Ovary (tissue), 7 donors: ENCODE measurements at regions not wholly inside any gene's neighbourhood (a gene's known extent, or its start where the extent isn't known, plus 50 kb on each side); places are given as distances from the start of the nearest gene placed in this dataset.

Experiments
- DNase-seq, 5 donors: peaks; one replicate each; pipeline ENCODE4 v3.0.0-alpha.2; 2019 to 2020
- H3K27ac ChIP-seq, 2 donors: fragments of 200-600 bp; one replicate each; pipeline versions ENCODE4 v1.5.1 to v1.8.0; 2019 to 2022
- H3K27me3 ChIP-seq: fragments of 200-600 bp; one replicate; pipeline ENCODE4 v1.8.0; 2022
- H3K36me3 ChIP-seq: fragments of 200-600 bp; sonication (generic); one replicate; pipeline ENCODE4 v1.5.1; 2019
- H3K4me1 ChIP-seq: one replicate; pipeline ENCODE4 v1.8.1; 2013; ENCODE audit warnings: mild to moderate bottlenecking, moderate library complexity; ENCODE audit not compliant: insufficient read depth
- H3K4me3 ChIP-seq: fragments of 200-600 bp; sonication (generic); one replicate; pipeline ENCODE4 v1.5.1; 2017
- H3K9me3 ChIP-seq, 2 donors: fragments of 200-600 bp in 1 of 2; sonication (generic) in 1 of 2; one replicate each; pipeline versions ENCODE4 v1.5.1 to v1.8.1; 2013 to 2019; ENCODE audit warnings: mild to moderate bottlenecking in 1 of 2, moderate library complexity in 1 of 2
- EP300 ChIP-seq: sonication (generic); formaldehyde crosslinking; IDR thresholded peaks from one replicate; pipeline ENCODE4 v1.6.1; 2017; ENCODE audit warnings: antibody characterized with exemption
- POLR2A ChIP-seq: fragments of 450-650 bp; IDR thresholded peaks from one replicate; pipeline ENCODE4 v1.6.1; 2017; ENCODE audit warnings: antibody characterized with exemption, mild to moderate bottlenecking, moderate library complexity
- WGBS, 3 donors: extraction: QIAGEN DNeasy Blood & Tissue Kit in 1 of 3; methylation state at CpG; one replicate each; pipeline versions ENCODE4 v1.1.5 to v1.1.7; 2013 to 2017; 5-methylcytosine and 5-hydroxymethylcytosine counted together
- intact Hi-C, 4 donors: fragments of 100-400 bp; cut with DNase I; formaldehyde crosslinking; loops; one replicate each; pipeline versions ENCODE4 v1.11.0 to v1.15.1; 2022 to 2023
- TF ChIP-seq, protein P1 (sequence below), 3 donors: fragments of 450-650 bp in 2 of 3; fragments of 200-600 bp in 1 of 3; IDR thresholded peaks; one replicate each; pipeline versions ENCODE4 v1.5.1 to v1.8.0; 2016 to 2022; ENCODE audit warnings: antibody characterized with exemption in 3 of 3, mild to moderate bottlenecking in 1 of 3
- donor health status: DM: no; HTN: no; CAD: no; lungs with moderate emphysema.
- donor health status: DM: no; HTN: no; CAD: no.
- donor health status: Bipolar disorder and iron deficiency.
- donor health status: DM: no; HTN: no; CAD: no.
- donor health status: DM: yes; HTN: yes; CAD: no.

DNA sequence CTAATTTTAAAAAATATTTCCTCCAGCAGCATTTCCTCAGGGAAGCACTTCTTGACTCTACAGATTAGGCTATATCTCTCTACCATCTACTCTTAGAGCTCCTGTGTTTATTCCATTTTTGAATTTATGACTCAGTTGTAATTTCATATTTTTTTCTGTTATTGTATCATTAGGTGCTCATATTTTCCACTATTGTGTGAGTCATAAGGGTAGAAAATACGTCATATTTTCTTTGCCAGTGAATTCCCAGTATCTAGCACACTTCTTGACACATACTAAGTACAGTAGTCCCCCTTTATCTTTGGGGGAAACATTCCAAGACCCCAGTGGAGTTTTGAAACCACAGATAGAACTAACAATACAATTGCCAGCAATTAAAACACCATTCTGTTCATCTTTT, 431.2 kb downstream of the GASK1B start:
- intact Hi-C loops = no loop called here
- TF ChIP-seq POLR2A = no peak
- TF ChIP-seq, protein P1, sequence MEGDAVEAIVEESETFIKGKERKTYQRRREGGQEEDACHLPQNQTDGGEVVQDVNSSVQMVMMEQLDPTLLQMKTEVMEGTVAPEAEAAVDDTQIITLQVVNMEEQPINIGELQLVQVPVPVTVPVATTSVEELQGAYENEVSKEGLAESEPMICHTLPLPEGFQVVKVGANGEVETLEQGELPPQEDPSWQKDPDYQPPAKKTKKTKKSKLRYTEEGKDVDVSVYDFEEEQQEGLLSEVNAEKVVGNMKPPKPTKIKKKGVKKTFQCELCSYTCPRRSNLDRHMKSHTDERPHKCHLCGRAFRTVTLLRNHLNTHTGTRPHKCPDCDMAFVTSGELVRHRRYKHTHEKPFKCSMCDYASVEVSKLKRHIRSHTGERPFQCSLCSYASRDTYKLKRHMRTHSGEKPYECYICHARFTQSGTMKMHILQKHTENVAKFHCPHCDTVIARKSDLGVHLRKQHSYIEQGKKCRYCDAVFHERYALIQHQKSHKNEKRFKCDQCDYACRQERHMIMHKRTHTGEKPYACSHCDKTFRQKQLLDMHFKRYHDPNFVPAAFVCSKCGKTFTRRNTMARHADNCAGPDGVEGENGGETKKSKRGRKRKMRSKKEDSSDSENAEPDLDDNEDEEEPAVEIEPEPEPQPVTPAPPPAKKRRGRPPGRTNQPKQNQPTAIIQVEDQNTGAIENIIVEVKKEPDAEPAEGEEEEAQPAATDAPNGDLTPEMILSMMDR (IDR thresholded peaks at IDR 0.05) = no peak
- TF ChIP-seq EP300 = no peak
- Histone ChIP-seq H3K4me1 (no peaks in the 10 kb centered on the region), H3K9me3 (no peaks in the 10 kb centered on the region), H3K27ac (no peak overlapping the region), H3K36me3 (no peaks in the 10 kb centered on the region), H3K27me3 (no peaks in the 10 kb centered on the region), H3K4me3 (no peak overlapping the region)
- DNase-seq = no peak
- 53 to 60% (median 57%) methylated on average over 1 of the region's 1 CpG for WGBS, 3 donors

GRCh38 chr4:157739242-157739641, 433.6 kb downstream of the GASK1B start:
- WGBS, 3 donors = 45 to 48% (median 45%) methylated on average over 2 of the region's 2 CpGs
- no peaks in the 10 kb centered on the region for H3K36me3 ChIP-seq
- intact Hi-C loops = no loop called here
- TF ChIP-seq, protein P1 (IDR thresholded peaks at IDR 0.05) = no peak
- TF ChIP-seq POLR2A (no peak), EP300 (no peak)
- no peaks in the 10 kb centered on the region for H3K9me3 ChIP-seq
- no peak overlapping the region for H3K27ac ChIP-seq
- no peaks in the 10 kb centered on the region for H3K4me1 ChIP-seq
- no peaks in the 10 kb centered on the region for H3K27me3 ChIP-seq
- H3K4me3 ChIP-seq = no peak overlapping the region
- no peak for DNase-seq

DNA sequence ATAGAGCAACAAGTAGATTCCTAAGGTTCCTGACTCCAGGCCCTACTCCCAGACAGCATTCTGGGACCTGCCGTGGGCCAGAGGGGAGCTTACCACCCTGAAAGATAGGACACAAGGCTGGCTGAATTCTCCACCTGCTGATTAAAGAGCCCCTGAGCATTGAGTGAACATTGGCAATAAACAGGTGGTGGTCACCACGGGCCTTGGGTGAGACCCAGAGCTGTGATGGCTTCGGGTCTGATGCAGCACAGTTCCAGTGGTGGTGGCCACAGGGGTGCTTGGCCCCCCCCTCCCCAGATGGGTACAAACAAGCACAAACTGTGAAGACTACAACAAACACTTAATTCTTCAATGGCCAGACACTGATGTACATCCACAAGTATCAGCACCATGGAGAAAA, 444.6 kb downstream of the GASK1B start:
- no peak for TF ChIP-seq POLR2A
- TF ChIP-seq, protein P1 (IDR thresholded peaks at IDR 0.05) = no peak
- no peak for TF ChIP-seq EP300
- Histone ChIP-seq H3K27me3 (no peaks in the 10 kb centered on the region), H3K27ac (no peak overlapping the region), H3K36me3 (no peaks in the 10 kb centered on the region), H3K4me1 (no peaks in the 10 kb centered on the region), H3K9me3 (no peaks in the 10 kb centered on the region), H3K4me3 (no peak overlapping the region)
- intact Hi-C loops = no loop called here
- no peak for DNase-seq
- 90 to 92% (median 90%) methylated on average over 3 of the region's 3 CpGs for WGBS, 3 donors

- DNase-seq = no peak
- 65 to 84% (median 73%) methylated on average over 2 of the region's 2 CpGs for WGBS, 3 donors
- Histone ChIP-seq H3K27ac (no peak overlapping the region), H3K9me3 (no peaks in the 10 kb centered on the region), H3K27me3 (no peaks in the 10 kb centered on the region), H3K4me3 (no peak overlapping the region), H3K36me3 (no peaks in the 10 kb centered on the region), H3K4me1 (no peaks in the 10 kb centered on the region)
- TF ChIP-seq POLR2A = no peak
- TF ChIP-seq, protein P1 (IDR thresholded peaks at IDR 0.05) = no peak
- no peak for TF ChIP-seq EP300
- intact Hi-C loops = no loop called here
Measured at GRCh38 chr4:157727163-157727562, 445.7 kb downstream of the GASK1B start.

DNA sequence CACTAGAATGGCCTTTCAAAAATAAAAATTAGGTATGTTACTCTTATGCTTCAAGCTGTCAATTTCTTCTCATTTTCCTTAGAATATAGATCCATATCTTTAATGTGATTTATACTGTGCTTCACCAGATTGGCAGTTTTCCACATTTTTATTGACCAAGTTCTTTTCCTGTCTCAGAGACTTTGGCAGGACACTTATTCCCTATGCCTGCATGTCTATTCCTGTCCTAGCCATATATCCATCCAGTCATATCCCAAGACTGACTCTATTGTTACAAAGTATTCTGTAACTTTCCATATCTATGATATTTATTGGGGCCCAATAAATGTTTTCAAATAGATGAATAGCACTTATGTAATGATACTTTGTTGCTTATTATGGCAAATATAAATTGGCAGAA, 450.7 kb downstream of the GASK1B start:
- Histone ChIP-seq H3K4me1 (no peaks in the 10 kb centered on the region), H3K36me3 (no peaks in the 10 kb centered on the region), H3K4me3 (no peak overlapping the region), H3K9me3 (no peaks in the 10 kb centered on the region), H3K27me3 (no peaks in the 10 kb centered on the region), H3K27ac (no peak overlapping the region)
- TF ChIP-seq POLR2A = no peak
- TF ChIP-seq, protein P1 (IDR thresholded peaks at IDR 0.05) = no peak
- no peak for TF ChIP-seq EP300
- intact Hi-C loops = no loop called here
- no peak for DNase-seq
